ENCODE measurements at regions not wholly inside any gene's neighbourhood (a gene's known extent, or its start where the extent isn't known, plus 50 kb on each side); places are given as distances from the start of the nearest gene placed in this dataset.

GRCh38 chr20:60808003-60808672 is 443.9 kb upstream of the CDH4 start:
- Histone ChIP-seq H3K4me3 (ENCODE audit: low read depth in 2 of 2, low read length in 1 of 2) (no peak overlapping the region), H3K27me3 (ENCODE audit: insufficient read depth) (no peaks in the 10 kb centered on the region), H4K20me1 (ENCODE audit: insufficient read depth) (no peaks in the 10 kb centered on the region), H3K9me2 (no peaks in the 10 kb centered on the region), H3K27ac (ENCODE audit: low read depth in 2 of 2, low read length in 1 of 2) (no peak overlapping the region), H3K4me1 (ENCODE audit: control insufficient read depth in 1 of 2, insufficient read depth in 2 of 2, low read depth in 1 of 2, low read length in 1 of 2) (no peaks in the 10 kb centered on the region), H3K36me3 (replicated peaks in 1 of 2; ENCODE audit: control insufficient read depth in 1 of 2, insufficient read depth in 2 of 2, low read length in 1 of 2) (no peaks in the 10 kb centered on the region), H3K9ac (no peak overlapping the region), H3K4me2 (no peak overlapping the region), H3F3A (replicated peaks; ENCODE audit: insufficient read depth) (no peaks in the 10 kb centered on the region), H2AFZ (ENCODE audit: low read depth) (no peak overlapping the region), H3K79me2 (ENCODE audit: insufficient read depth) (no peaks in the 10 kb centered on the region), H3K9me3 (peaks cover 3% of the 10 kb centered on the region; the same call in 1 of the 2 replicates)
- no peak for TF ChIP-seq USF1 (IDR thresholded peaks at IDR 0.05; ENCODE audit: borderline replicate concordance, low read depth)
- no peak for TF ChIP-seq ZBTB33 (IDR thresholded peaks at IDR 0.05; ENCODE audit: borderline replicate concordance, low read depth)
- no peak for TF ChIP-seq JUND (IDR thresholded peaks at IDR 0.05)
- TF ChIP-seq FOSL2 (IDR thresholded peaks at IDR 0.05; ENCODE audit: borderline replicate concordance, low read depth) = no peak
- CTCF ChIA-PET = no interaction called here
- DNase-seq = no peak
- WGBS (ENCODE audit: low lambda C conversion rate) = 45% methylated on average over 13 of the region's 16 CpGs
- POLR2A ChIA-PET = no interaction called here

GRCh38 chr20:60808701-60809100 is 443.4 kb upstream of the CDH4 start:
- Histone ChIP-seq H3K9me2 (no peaks in the 10 kb centered on the region), H3K4me1 (ENCODE audit: control insufficient read depth in 1 of 2, insufficient read depth in 2 of 2, low read depth in 1 of 2, low read length in 1 of 2) (no peaks in the 10 kb centered on the region), H3K4me3 (ENCODE audit: low read depth in 2 of 2, low read length in 1 of 2) (no peak overlapping the region), H3K27me3 (ENCODE audit: insufficient read depth) (no peaks in the 10 kb centered on the region), H3K9me3 (peaks cover 3% of the 10 kb centered on the region; the same call in 1 of the 2 replicates), H3K79me2 (ENCODE audit: insufficient read depth) (no peaks in the 10 kb centered on the region), H3K4me2 (no peak overlapping the region), H3K27ac (ENCODE audit: low read depth in 2 of 2, low read length in 1 of 2) (no peak overlapping the region), H2AFZ (ENCODE audit: low read depth) (no peak overlapping the region), H3K36me3 (replicated peaks in 1 of 2; ENCODE audit: control insufficient read depth in 1 of 2, insufficient read depth in 2 of 2, low read length in 1 of 2) (no peaks in the 10 kb centered on the region), H3K9ac (no peak overlapping the region), H3F3A (replicated peaks; ENCODE audit: insufficient read depth) (no peaks in the 10 kb centered on the region), H4K20me1 (ENCODE audit: insufficient read depth) (no peaks in the 10 kb centered on the region)
- no peak for DNase-seq
- WGBS (ENCODE audit: low lambda C conversion rate) = 14% methylated on average over 3 of the region's 6 CpGs
- ChIA-PET CTCF (no interaction called here), POLR2A (no interaction called here)
- no peak for TF ChIP-seq EZH2phosphoT487 (IDR thresholded peaks at IDR 0.05; ENCODE audit: borderline replicate concordance, low read depth)
- no peak for TF ChIP-seq USF1 (IDR thresholded peaks at IDR 0.05; ENCODE audit: borderline replicate concordance, low read depth)
- TF ChIP-seq POLR2AphosphoS5 (IDR thresholded peaks at IDR 0.05; ENCODE audit: low read depth, low read length) = no peak
- no peak for TF ChIP-seq FOXJ3 (CRISPR knock-in tag; IDR thresholded peaks at IDR 0.05)
- no peak for TF ChIP-seq USF2 (IDR thresholded peaks at IDR 0.05; ENCODE audit: borderline replicate concordance, low read depth, low read length)
- TF ChIP-seq SMC3 (IDR thresholded peaks at IDR 0.05; ENCODE audit: low read depth, low read length) = no peak
- TF ChIP-seq MEF2A (IDR thresholded peaks at IDR 0.05; ENCODE audit: borderline replicate concordance, low read depth) = no peak
- no peak for TF ChIP-seq IRF3 (IDR thresholded peaks at IDR 0.05; ENCODE audit: low read depth, low read length)
- no peak for TF ChIP-seq FOSL2 (IDR thresholded peaks at IDR 0.05; ENCODE audit: borderline replicate concordance, low read depth)
- TF ChIP-seq CTCF (IDR thresholded peaks at IDR 0.05) = no peak
- no peak for TF ChIP-seq NFIC (IDR thresholded peaks at IDR 0.05; ENCODE audit: borderline replicate concordance)
- TF ChIP-seq GABPA (IDR thresholded peaks at IDR 0.05; ENCODE audit: low read depth) = no peak
- TF ChIP-seq GATA2 (CRISPR knock-in tag; IDR thresholded peaks at IDR 0.05) = no peak

Measured in SK-N-SH (cell line).